SIG-M5 (cell line): ENCODE measurements at regions not wholly inside any gene's neighbourhood (a gene's known extent, or its start where the extent isn't known, plus 50 kb on each side); places are given as distances from the start of the nearest gene placed in this dataset.

Experiments
- DNase-seq: peaks from one replicate; lab custom pipeline; 2025; lab: John Stamatoyannopoulos, UW

- no peak for DNase-seq
Observed at GRCh38 chr3:103906304-103906703, 1460.4 kb upstream of the ALCAM start.

- DNase-seq = no peak
Observed at GRCh38 chr3:103906808-103907207, 1459.9 kb upstream of the ALCAM start.

GRCh38 chr3:103907567-103907966 lies 1459.1 kb upstream of the ALCAM start:
- no peak for DNase-seq

GRCh38 chr3:103909395-103909794 lies 1457.3 kb upstream of the ALCAM start:
- no peak for DNase-seq

- DNase-seq = no peak
Observed at GRCh38 chr3:103918336-103918735, 1448.4 kb upstream of the ALCAM start.

- no peak for DNase-seq
Observed at GRCh38 chr3:103919327-103919726, 1447.4 kb upstream of the ALCAM start.

- DNase-seq = no peak
Observed at GRCh38 chr3:103923907-103924306, 1442.8 kb upstream of the ALCAM start.

- no peak for DNase-seq
Observed at GRCh38 chr3:103924544-103924943, 1442.2 kb upstream of the ALCAM start.

- no peak for DNase-seq
Observed at GRCh38 chr3:103926936-103927335, 1439.8 kb upstream of the ALCAM start.

- DNase-seq = no peak
Observed at GRCh38 chr3:103927896-103928295, 1438.8 kb upstream of the ALCAM start.

- no peak for DNase-seq
Observed at GRCh38 chr3:103937094-103937493, 1429.6 kb upstream of the ALCAM start.

- no peak for DNase-seq
Observed at GRCh38 chr3:103947062-103947461, 1419.6 kb upstream of the ALCAM start.

GRCh38 chr3:103949693-103950092 lies 1417.0 kb upstream of the ALCAM start:
- no peak for DNase-seq

- DNase-seq = no peak
Observed at GRCh38 chr3:103950676-103951075, 1416.0 kb upstream of the ALCAM start.

- DNase-seq = no peak
Observed at GRCh38 chr3:103953796-103954195, 1412.9 kb upstream of the ALCAM start.

GRCh38 chr3:103960819-103961218 lies 1405.9 kb upstream of the ALCAM start:
- DNase-seq = no peak

GRCh38 chr3:103963599-103963998 lies 1403.1 kb upstream of the ALCAM start:
- no peak for DNase-seq

GRCh38 chr3:103965764-103966163 lies 1400.9 kb upstream of the ALCAM start:
- DNase-seq = no peak

GRCh38 chr3:103966749-103967148 lies 1400.0 kb upstream of the ALCAM start:
- no peak for DNase-seq

- no peak for DNase-seq
Observed at GRCh38 chr3:103968131-103968530, 1398.6 kb upstream of the ALCAM start.

- DNase-seq = no peak
Observed at GRCh38 chr3:103968751-103969150, 1398.0 kb upstream of the ALCAM start.

GRCh38 chr3:103976931-103977339 lies 1389.8 kb upstream of the ALCAM start:
- DNase-seq = no peak

GRCh38 chr3:103977417-103977816 lies 1389.3 kb upstream of the ALCAM start:
- DNase-seq = no peak

GRCh38 chr3:103991461-103992115 lies 1375.1 kb upstream of the ALCAM start:
- DNase-seq = no peak
